ENCODE measurements at regions not wholly inside any gene's neighbourhood (a gene's known extent, or its start where the extent isn't known, plus 50 kb on each side); places are given as distances from the start of the nearest gene placed in this dataset.

- no peak for DNase-seq
- Mint-ChIP-seq H3K4me1 (no peaks in the 10 kb centered on the region), H3K4me3 (no peak overlapping the region), H3K27ac (no peak overlapping the region), H3K36me3 (no peaks in the 10 kb centered on the region), H3K9me3 (peaks cover 0 to 5% (median 2%) of the 10 kb centered on the region in 7 donors), H3K27me3 (ENCODE audit: low read depth in 3 of 3) (peaks cover 1 to 3% (median 2%) of the 10 kb centered on the region in 3 donors)
- no peaks in the 10 kb centered on the region for H3K27me3 ChIP-seq (ENCODE audit: control insufficient read depth in 2 of 2, insufficient read depth in 2 of 2, low read length in 2 of 2)
- no peaks in the 10 kb centered on the region for H3K4me1 ChIP-seq (ENCODE audit: control insufficient read depth in 1 of 2, insufficient read depth in 2 of 2, low read length in 2 of 2)
- H4K20me1 ChIP-seq (ENCODE audit: insufficient read depth, low read length), result no peaks in the 10 kb centered on the region
- H3K9me3 ChIP-seq (replicated peaks in 1 of 2; ENCODE audit: control insufficient read depth in 1 of 2, insufficient read depth in 1 of 2, low read length in 2 of 2), result peaks cover 0 to 4% of the 10 kb centered on the region in 2 donors
- no peak overlapping the region for H2AFZ ChIP-seq (ENCODE audit: insufficient read depth, low read depth, low read length, poor library complexity, severe bottlenecking)
- H3K4me2 ChIP-seq (replicated peaks; ENCODE audit: extremely low read depth, low read length, poor library complexity, severe bottlenecking), result no peak overlapping the region
- H3K4me3 ChIP-seq (replicated peaks in 1 of 3; ENCODE audit: low read depth in 2 of 3, low read length in 3 of 3), result no peak overlapping the region
- no peaks in the 10 kb centered on the region for H3K79me2 ChIP-seq (ENCODE audit: insufficient read depth, low read length)
- no peak overlapping the region for H3K9ac ChIP-seq (ENCODE audit: insufficient read depth, low read length, poor library complexity, severe bottlenecking)
- no peak overlapping the region for H3K27ac ChIP-seq (ENCODE audit: low read depth in 1 of 2, low read length in 2 of 2)
- intact Hi-C loops (cut with micrococcal nuclease), result no loop called here
- TF ChIP-seq, protein P1, sequence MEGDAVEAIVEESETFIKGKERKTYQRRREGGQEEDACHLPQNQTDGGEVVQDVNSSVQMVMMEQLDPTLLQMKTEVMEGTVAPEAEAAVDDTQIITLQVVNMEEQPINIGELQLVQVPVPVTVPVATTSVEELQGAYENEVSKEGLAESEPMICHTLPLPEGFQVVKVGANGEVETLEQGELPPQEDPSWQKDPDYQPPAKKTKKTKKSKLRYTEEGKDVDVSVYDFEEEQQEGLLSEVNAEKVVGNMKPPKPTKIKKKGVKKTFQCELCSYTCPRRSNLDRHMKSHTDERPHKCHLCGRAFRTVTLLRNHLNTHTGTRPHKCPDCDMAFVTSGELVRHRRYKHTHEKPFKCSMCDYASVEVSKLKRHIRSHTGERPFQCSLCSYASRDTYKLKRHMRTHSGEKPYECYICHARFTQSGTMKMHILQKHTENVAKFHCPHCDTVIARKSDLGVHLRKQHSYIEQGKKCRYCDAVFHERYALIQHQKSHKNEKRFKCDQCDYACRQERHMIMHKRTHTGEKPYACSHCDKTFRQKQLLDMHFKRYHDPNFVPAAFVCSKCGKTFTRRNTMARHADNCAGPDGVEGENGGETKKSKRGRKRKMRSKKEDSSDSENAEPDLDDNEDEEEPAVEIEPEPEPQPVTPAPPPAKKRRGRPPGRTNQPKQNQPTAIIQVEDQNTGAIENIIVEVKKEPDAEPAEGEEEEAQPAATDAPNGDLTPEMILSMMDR (IDR thresholded peaks at IDR 0.05), result no peak
- 100% methylated on average over 1 of the region's 1 CpG for WGBS (ENCODE audit: insufficient coverage)
- H3K36me3 ChIP-seq (replicated peaks in 1 of 2; ENCODE audit: control insufficient read depth in 1 of 2, insufficient read depth in 2 of 2, low read length in 2 of 2), result no peaks in the 10 kb centered on the region
These were observed 784.9 kb upstream of the LRRC4C start for GRCh38 chr11:42244376-42244775.

DNA sequence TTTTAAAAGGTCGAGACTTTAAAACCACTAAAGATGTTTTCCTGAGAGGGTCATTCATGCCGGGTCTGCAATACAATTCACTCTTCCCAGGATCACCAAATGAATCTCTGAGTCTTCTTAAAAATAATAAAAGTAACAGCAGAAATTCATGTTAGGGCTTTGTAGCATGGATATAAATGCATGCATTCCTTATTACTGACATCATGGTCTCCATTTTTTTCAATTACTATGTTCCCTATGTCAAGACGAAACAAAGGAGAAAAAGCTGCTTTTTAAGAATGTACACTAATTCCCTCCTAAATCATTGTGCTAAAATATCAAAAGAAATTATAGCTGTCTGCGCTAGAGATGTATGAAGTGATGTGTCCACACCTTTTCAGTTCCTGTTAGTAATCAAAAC is 789.9 kb upstream of the LRRC4C start:
- H3K27ac Mint-ChIP-seq, result no peak overlapping the region
- DNase-seq, result no peak
- intact Hi-C loops (cut with micrococcal nuclease), result no loop called here

More for the DNA sequence above, 789.9 kb upstream of the LRRC4C start:
- Mint-ChIP-seq H3K9me3 (peaks cover 0 to 14% (median 3%) of the 10 kb centered on the region in 7 donors), H3K4me3 (no peak overlapping the region), H3K36me3 (no peaks in the 10 kb centered on the region), H3K27me3 (ENCODE audit: low read depth in 3 of 3) (peaks cover 0 to 3% (median 1%) of the 10 kb centered on the region in 3 donors), H3K4me1 (peaks cover 8% of the 10 kb centered on the region)
- H3K4me2 ChIP-seq (replicated peaks; ENCODE audit: extremely low read depth, low read length, poor library complexity, severe bottlenecking), result no peak overlapping the region
- no peaks in the 10 kb centered on the region for H3K79me2 ChIP-seq (ENCODE audit: insufficient read depth, low read length)
- H3K4me3 ChIP-seq (replicated peaks in 1 of 3; ENCODE audit: low read depth in 2 of 3, low read length in 3 of 3), result no peak overlapping the region
- peaks cover 4 to 12% of the 10 kb centered on the region in 2 donors for H3K9me3 ChIP-seq (replicated peaks in 1 of 2; ENCODE audit: control insufficient read depth in 1 of 2, insufficient read depth in 1 of 2, low read length in 2 of 2)
- peaks cover 7 to 9% of the 10 kb centered on the region in 2 donors for H3K4me1 ChIP-seq (ENCODE audit: control insufficient read depth in 1 of 2, insufficient read depth in 2 of 2, low read length in 2 of 2)
- no peaks in the 10 kb centered on the region for H3K36me3 ChIP-seq (replicated peaks in 1 of 2; ENCODE audit: control insufficient read depth in 1 of 2, insufficient read depth in 2 of 2, low read length in 2 of 2)
- no CpG with 5 or more reads among the region's 4 CpGs for WGBS (ENCODE audit: insufficient coverage)
- H4K20me1 ChIP-seq (ENCODE audit: insufficient read depth, low read length), result no peaks in the 10 kb centered on the region
- H2AFZ ChIP-seq (ENCODE audit: insufficient read depth, low read depth, low read length, poor library complexity, severe bottlenecking), result no peak overlapping the region
- no peak overlapping the region for H3K27ac ChIP-seq (ENCODE audit: low read depth in 1 of 2, low read length in 2 of 2)
- no peak overlapping the region for H3K9ac ChIP-seq (ENCODE audit: insufficient read depth, low read length, poor library complexity, severe bottlenecking)
- no peaks in the 10 kb centered on the region for H3K27me3 ChIP-seq (ENCODE audit: control insufficient read depth in 2 of 2, insufficient read depth in 2 of 2, low read length in 2 of 2)
- TF ChIP-seq, protein P1 (IDR thresholded peaks at IDR 0.05), result no peak
